Caco-2 (cell line): ENCODE measurements at regions not wholly inside any gene's neighbourhood (a gene's known extent, or its start where the extent isn't known, plus 50 kb on each side); places are given as distances from the start of the nearest gene placed in this dataset.

ENCODE experiments used
- BruUV-seq: library from RNA; stranded (reverse); fragments of 400-500 nt; replicated peaks from 2 replicates; lab custom pipeline; 2021; lab: Mats Ljungman, UMichigan
- CTCF ChIA-PET: fragments of 300-600 bp; sonication (Branson Sonifier 250); formaldehyde crosslinking; loops from one replicate; lab custom pipeline; 2022; ENCODE audit warnings: antibody characterized with exemption; lab: Charles Lee
- POLR2A ChIA-PET: fragments of 300-600 bp; sonication (Branson Sonifier 250); formaldehyde crosslinking; loops from one replicate; lab custom pipeline; 2022; ENCODE audit warnings: antibody characterized with exemption; lab: Charles Lee
- DNase-seq, 2 experiments: peaks; one replicate each; pipeline versions ENCODE4 v3.0.0 to v3.0.0-alpha.2; 2020 to 2022
- H3K27me3 ChIP-seq: replicated peaks from 2 replicates; pipeline ENCODE4 v1.6.0; 2011; ENCODE audit warnings: low read length; ENCODE audit not compliant: control insufficient read depth, insufficient read depth
- H3K36me3 ChIP-seq: 2 replicates; pipeline ENCODE4 v1.5.1; 2011; ENCODE audit warnings: low read length; ENCODE audit not compliant: control insufficient read depth, insufficient read depth
- H3K4me1 ChIP-seq: fragments of 250-450 bp; sonication (Bioruptor Pico); 2 replicates; pipeline ENCODE4 v1.5.1; 2020; ENCODE audit warnings: mild to moderate bottlenecking
- H3K4me3 ChIP-seq: 2 replicates; pipeline ENCODE4 v1.5.1; 2011; ENCODE audit warnings: low read depth, mild to moderate bottlenecking, control low read depth, low read length
- H3K9me3 ChIP-seq: fragments of 250-450 bp; sonication (Bioruptor Pico); 2 replicates; pipeline ENCODE4 v1.5.1; 2020; ENCODE audit warnings: mild to moderate bottlenecking, moderate library complexity
- H3K27ac Mint-ChIP-seq: one replicate; pipeline ENCODE4 v1.8.0; 2022; ENCODE audit warnings: mixed read lengths; ENCODE audit not compliant: unreplicated experiment
- H3K27me3 Mint-ChIP-seq: one replicate; pipeline ENCODE4 v1.8.0; 2022; ENCODE audit warnings: mixed read lengths; ENCODE audit not compliant: insufficient read depth, unreplicated experiment
- H3K36me3 Mint-ChIP-seq: one replicate; pipeline ENCODE4 v1.8.0; 2022; ENCODE audit warnings: mild to moderate bottlenecking, mixed read lengths; ENCODE audit not compliant: insufficient read depth, unreplicated experiment
- H3K4me1 Mint-ChIP-seq: one replicate; pipeline ENCODE4 v1.8.0; 2022; ENCODE audit warnings: low read depth, mixed read lengths; ENCODE audit not compliant: unreplicated experiment
- H3K4me3 Mint-ChIP-seq: one replicate; pipeline ENCODE4 v1.8.0; 2022; ENCODE audit warnings: mild to moderate bottlenecking, moderate library complexity, mixed read lengths; ENCODE audit not compliant: unreplicated experiment
- H3K9me3 Mint-ChIP-seq: one replicate; pipeline ENCODE4 v1.8.0; 2022; ENCODE audit warnings: mixed read lengths; ENCODE audit not compliant: unreplicated experiment
- intact Hi-C: fragments of 100-400 bp; cut with micrococcal nuclease; formaldehyde crosslinking; loops from one replicate; pipeline ENCODE4 v1.10.0; 2022; ENCODE audit not compliant: unreplicated experiment
- TF ChIP-seq, protein P1 (sequence below), 2 experiments: fragments of 200-600 bp in 1 of 2; IDR thresholded peaks; 1 replicate in 1 of 2; 2 replicates in 1 of 2; pipeline versions ENCODE4 v1.5.1 to v1.8.0; 2011 to 2022; ENCODE audit warnings: antibody characterized with exemption in 1 of 2, control low read depth in 1 of 2, inconsistent platforms in 1 of 2, low read depth in 1 of 2, low read length in 1 of 2, mild to moderate bottlenecking in 1 of 2, moderate library complexity in 1 of 2; ENCODE audit not compliant: insufficient read depth in 1 of 2, severe bottlenecking in 1 of 2, unreplicated experiment in 1 of 2

DNA sequence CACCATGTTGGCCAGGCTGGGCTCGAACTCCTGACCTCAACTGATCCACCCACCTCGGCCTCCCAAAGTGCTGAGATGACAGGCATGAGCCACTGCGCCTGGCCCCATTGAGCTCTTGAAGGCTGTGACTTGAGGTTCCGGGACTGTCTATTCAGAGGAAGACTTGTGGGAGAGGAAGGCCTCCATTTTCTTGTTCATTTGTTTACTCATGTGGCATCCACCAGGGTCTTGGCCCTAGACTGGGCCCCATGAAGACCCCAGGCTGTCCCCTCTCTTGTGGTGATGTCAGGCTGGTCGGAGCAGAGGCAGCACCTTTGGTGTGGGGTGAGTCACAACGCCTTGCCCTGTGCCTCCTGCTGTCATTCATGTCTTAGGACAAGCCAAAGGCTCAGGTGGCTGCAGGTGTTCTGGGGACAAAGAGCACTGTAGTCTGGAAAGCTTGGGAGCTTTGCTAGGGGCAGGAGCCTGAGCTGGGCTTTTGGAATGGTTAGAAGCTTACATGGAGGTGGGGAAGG lies 224.6 kb upstream of the C1orf174 start:
- Mint-ChIP-seq H3K27ac (no peak overlapping the region), H3K4me3 (no peak overlapping the region), H3K9me3 (peaks cover 6% of the 10 kb centered on the region), H3K27me3 (peaks cover 6% of the 10 kb centered on the region), H3K4me1 (no peaks in the 10 kb centered on the region), H3K36me3 (no peaks in the 10 kb centered on the region)
- TF ChIP-seq, protein P1, sequence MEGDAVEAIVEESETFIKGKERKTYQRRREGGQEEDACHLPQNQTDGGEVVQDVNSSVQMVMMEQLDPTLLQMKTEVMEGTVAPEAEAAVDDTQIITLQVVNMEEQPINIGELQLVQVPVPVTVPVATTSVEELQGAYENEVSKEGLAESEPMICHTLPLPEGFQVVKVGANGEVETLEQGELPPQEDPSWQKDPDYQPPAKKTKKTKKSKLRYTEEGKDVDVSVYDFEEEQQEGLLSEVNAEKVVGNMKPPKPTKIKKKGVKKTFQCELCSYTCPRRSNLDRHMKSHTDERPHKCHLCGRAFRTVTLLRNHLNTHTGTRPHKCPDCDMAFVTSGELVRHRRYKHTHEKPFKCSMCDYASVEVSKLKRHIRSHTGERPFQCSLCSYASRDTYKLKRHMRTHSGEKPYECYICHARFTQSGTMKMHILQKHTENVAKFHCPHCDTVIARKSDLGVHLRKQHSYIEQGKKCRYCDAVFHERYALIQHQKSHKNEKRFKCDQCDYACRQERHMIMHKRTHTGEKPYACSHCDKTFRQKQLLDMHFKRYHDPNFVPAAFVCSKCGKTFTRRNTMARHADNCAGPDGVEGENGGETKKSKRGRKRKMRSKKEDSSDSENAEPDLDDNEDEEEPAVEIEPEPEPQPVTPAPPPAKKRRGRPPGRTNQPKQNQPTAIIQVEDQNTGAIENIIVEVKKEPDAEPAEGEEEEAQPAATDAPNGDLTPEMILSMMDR (IDR thresholded peaks at IDR 0.05; ENCODE audit: insufficient read depth in 1 of 2, low read depth in 1 of 2, low read length in 1 of 2, severe bottlenecking in 1 of 2, unreplicated experiment in 1 of 2): no peak
- no peaks in the 10 kb centered on the region for H3K9me3 ChIP-seq
- BruUV-seq: no TSS peak
- no peaks in the 10 kb centered on the region for H3K36me3 ChIP-seq
- intact Hi-C loops: no loop called here
- CTCF ChIA-PET: no interaction called here
- POLR2A ChIA-PET: no interaction called here
- DNase-seq: no peak
- no peaks in the 10 kb centered on the region for H3K4me1 ChIP-seq
- H3K4me3 ChIP-seq: no peak overlapping the region
- H3K27me3 ChIP-seq: no peaks in the 10 kb centered on the region

DNA sequence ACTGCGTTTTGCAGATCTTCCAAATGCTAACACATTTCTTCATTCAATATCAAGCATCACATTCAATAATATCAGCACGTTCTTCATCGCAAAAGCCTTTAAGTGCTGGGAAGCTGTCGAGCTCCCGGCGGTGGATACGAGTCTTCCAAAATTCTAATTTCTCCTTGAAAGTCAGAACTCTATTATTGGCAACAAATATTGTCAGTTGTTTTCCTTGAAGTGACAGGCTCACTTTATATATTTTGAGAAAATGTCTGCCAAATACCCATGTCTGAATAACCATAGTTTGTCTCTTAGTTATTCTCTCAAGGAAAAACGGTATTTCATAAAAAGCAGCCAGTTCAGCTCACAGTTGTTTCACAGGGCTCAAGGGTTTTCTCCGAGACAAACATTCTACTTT lies 226.2 kb upstream of the C1orf174 start:
- no peak overlapping the region for H3K4me3 Mint-ChIP-seq
- BruUV-seq: no TSS peak
- DNase-seq: no peak
- H3K36me3 Mint-ChIP-seq: no peaks in the 10 kb centered on the region
- TF ChIP-seq, protein P1 (IDR thresholded peaks at IDR 0.05; ENCODE audit: insufficient read depth in 1 of 2, low read depth in 1 of 2, low read length in 1 of 2, severe bottlenecking in 1 of 2, unreplicated experiment in 1 of 2): no peak
- Histone ChIP-seq H3K4me3 (no peak overlapping the region), H3K36me3 (no peaks in the 10 kb centered on the region), H3K4me1 (no peaks in the 10 kb centered on the region), H3K9me3 (no peaks in the 10 kb centered on the region), H3K27me3 (no peaks in the 10 kb centered on the region)
- POLR2A ChIA-PET: no interaction called here
- CTCF ChIA-PET: no interaction called here
- no peak overlapping the region for H3K27ac Mint-ChIP-seq
- peaks cover 6% of the 10 kb centered on the region for H3K9me3 Mint-ChIP-seq
- intact Hi-C loops: no loop called here
- H3K27me3 Mint-ChIP-seq: peaks cover 6% of the 10 kb centered on the region
- no peaks in the 10 kb centered on the region for H3K4me1 Mint-ChIP-seq

DNA sequence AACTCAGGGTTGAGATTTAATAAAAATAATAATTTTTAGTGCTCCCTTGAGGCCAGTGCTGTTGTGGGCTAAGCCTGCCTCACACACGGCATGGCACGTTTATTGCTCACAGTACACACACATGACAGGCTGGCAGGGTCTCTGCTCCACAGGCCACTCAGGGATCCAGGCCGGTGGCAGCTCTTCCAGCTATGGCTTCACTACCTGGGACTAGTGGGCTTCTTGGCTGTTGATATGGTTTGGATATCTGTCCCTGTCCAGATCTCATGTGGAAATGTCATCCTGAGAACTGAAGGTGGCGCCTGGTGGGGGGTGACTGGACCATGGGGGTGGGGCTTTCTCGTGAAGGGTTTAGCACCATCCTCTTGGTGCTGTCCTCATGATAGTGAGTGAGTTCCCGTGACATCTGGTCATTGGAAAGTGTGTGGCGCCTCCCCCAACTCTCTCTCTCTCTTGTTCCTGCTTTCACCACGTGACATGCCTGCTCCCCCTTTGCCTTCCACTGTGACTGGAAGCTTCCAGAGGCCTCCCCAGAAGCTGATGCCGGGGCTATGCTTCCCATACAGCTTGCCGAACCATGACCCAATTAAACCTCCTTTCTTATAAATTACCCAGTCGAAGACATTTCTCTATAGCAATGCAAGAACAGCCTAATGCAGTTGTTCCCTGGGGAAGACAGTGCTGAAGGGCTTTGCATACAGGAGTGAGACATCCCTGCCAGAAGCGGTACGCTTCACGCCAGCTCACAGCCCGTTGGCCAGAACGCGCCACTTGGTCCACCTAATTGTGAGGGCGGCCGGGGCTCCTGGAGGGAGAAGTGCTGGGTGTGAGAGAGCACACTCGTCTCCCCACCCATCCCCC lies 226.9 kb upstream of the C1orf174 start:
- no peak overlapping the region for H3K27ac Mint-ChIP-seq
- peaks cover 6% of the 10 kb centered on the region for H3K27me3 Mint-ChIP-seq

More for the DNA sequence above, 226.9 kb upstream of the C1orf174 start:
- ChIA-PET CTCF (no interaction called here), POLR2A (no interaction called here)
- H3K4me1 Mint-ChIP-seq: no peaks in the 10 kb centered on the region
- intact Hi-C loops: no loop called here
- TF ChIP-seq, protein P1 (IDR thresholded peaks at IDR 0.05; ENCODE audit: insufficient read depth in 1 of 2, low read depth in 1 of 2, low read length in 1 of 2, severe bottlenecking in 1 of 2, unreplicated experiment in 1 of 2): no peak
- no peak overlapping the region for H3K4me3 Mint-ChIP-seq
- no peak overlapping the region for H3K4me3 ChIP-seq
- no peaks in the 10 kb centered on the region for H3K36me3 ChIP-seq
- H3K4me1 ChIP-seq: no peaks in the 10 kb centered on the region
- DNase-seq: no peak
- no TSS peak for BruUV-seq
- no peaks in the 10 kb centered on the region for H3K36me3 Mint-ChIP-seq
- no peaks in the 10 kb centered on the region for H3K27me3 ChIP-seq
- no peaks in the 10 kb centered on the region for H3K9me3 ChIP-seq
- peaks cover 6% of the 10 kb centered on the region for H3K9me3 Mint-ChIP-seq
